GM19035 (cell line): ENCODE measurements at regions not wholly inside any gene's neighbourhood (a gene's known extent, or its start where the extent isn't known, plus 50 kb on each side); places are given as distances from the start of the nearest gene placed in this dataset.

Experiments
- ATAC-seq: cut with Tn5 transposase; IDR thresholded peaks from one replicate; pipeline ENCODE4 v1.9.1; 2021; ENCODE audit not compliant: unreplicated experiment

DNA sequence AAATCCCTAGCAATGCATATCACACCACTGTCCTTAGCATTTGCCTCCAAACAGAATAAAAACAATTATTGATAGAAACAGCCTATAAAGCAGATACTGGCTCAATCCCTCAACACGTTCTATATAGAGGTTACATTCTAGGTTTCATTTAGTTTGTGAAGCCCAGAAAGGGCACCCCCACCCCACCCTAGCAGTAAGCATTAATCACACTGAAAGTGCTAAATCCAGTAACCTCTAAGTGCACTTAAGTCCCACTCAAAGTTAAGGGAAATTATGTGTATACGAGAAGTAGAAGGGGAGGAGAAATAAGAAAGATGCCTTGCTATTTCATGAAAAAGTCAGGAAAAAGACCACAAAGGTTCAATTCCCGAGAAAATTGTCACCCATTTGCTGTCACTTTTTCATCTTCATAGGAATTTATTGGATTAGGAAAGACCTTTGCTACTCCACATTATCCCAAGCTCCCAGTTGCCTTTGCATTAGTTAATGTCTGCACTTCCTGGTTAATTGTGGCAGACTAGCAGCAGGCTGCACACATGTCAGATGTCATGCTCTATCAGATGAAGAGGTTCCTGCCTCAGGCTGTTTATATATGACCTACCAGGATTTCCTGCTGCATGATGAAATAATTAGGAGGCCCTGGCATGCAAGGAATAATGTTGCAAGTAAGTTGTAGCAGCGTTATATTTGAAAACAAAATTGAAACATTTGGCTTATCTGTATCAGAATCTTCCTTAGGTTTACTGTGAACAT lies 54.5 kb upstream of the LHX8 start:
- ATAC-seq, result no peak

DNA sequence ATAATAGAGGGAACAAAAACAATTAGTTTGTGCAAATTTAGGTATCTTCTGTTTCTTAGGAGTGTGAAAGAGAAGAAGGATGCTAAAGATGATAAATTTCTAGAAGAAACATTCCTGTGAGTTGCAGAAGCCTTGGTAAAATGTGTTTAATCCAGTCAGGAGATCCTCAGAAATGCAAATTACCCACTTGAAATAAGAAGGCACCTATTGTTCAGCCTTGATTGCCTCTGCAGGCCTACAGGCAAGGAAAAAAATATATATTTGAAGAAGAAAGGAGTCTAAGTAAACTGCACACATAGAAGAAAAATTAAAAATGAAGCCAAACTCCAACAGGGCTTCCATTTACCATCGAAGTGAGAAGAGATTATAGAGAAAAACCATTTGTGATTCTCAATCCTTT lies 51.0 kb upstream of the LHX8 start:
- no peak for ATAC-seq

DNA sequence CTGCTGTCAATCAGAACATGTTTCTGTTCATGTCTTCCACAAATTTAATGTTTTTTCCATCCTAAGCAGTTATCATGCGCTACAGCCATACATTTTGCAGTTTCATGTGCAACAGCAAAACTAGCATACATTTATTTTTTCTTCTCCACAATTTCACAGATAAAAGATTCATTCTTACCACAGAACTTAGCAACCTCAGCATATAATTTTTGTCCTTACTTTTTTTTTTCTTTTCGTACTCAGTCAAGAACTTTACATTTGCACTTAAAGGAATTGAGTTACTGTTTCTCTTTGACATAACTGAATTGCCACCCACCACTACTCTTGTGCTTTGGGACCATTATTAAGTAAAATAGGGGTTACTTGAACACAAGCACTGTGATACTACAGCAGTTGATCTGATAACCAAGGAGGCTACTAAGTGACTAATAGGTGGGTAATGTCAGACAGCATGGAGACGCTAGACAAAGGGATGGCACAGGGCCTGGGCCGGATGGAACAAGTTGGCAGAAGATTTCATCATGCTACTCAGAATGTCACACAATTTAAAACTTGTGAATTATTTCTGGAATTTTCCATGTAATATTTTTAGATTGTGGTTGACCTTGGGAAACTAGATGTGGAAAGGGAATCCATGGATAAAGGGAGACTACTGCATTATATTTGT lies 50.2 kb upstream of the LHX8 start:
- no peak for ATAC-seq
